Stomach (tissue), 4 donors: ENCODE measurements at regions not wholly inside any gene's neighbourhood (a gene's known extent, or its start where the extent isn't known, plus 50 kb on each side); places are given as distances from the start of the nearest gene placed in this dataset.

Experiments used
- POLR2A ChIP-seq, 4 donors: fragments of 450-650 bp; IDR thresholded peaks; one replicate each; pipeline ENCODE4 v1.6.1; 2016; ENCODE audit warnings: antibody characterized with exemption in 4 of 4, control low read depth in 2 of 4, mild to moderate bottlenecking in 1 of 4, moderate library complexity in 1 of 4
- POLR2AphosphoS5 ChIP-seq, 3 donors: sonication (generic); formaldehyde crosslinking; IDR thresholded peaks; one replicate each; pipeline ENCODE4 v1.6.1; 2016; ENCODE audit warnings: antibody characterized with exemption in 3 of 3

- TF ChIP-seq POLR2A (IDR thresholded peaks at IDR 0.05) (no peak), POLR2AphosphoS5 (IDR thresholded peaks at IDR 0.05) (no peak)
Measured at GRCh38 chr2:145012214-145012670, 492.3 kb upstream of the ZEB2 start.
